ENCODE measurements at regions not wholly inside any gene's neighbourhood (a gene's known extent, or its start where the extent isn't known, plus 50 kb on each side); places are given as distances from the start of the nearest gene placed in this dataset.

DNA sequence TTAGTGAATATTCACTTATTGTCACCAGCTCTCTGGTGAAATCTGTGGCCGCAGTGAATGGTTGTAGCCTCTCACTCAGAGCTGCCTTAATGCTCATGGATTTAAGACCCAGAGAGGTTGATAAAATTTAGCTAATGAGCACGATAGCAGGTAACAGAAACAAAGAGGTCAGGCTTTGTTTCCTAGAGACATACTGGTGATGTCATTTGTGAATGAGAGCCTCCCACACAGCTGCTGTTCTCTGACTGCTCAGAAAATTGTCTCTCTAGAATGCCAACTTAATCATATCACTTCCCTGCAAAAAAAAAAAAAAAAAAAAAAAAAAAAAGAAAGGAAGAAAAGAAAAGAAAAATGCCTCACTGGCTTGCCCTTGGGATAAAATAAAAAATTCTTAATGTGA, 411.7 kb upstream of the MYT1L start:
- no peaks in the 10 kb centered on the region for H3K9me3 ChIP-seq (ENCODE audit: severe bottlenecking)
- H3K27me3 ChIP-seq (ENCODE audit: insufficient read depth, low read depth, severe bottlenecking) = no peaks in the 10 kb centered on the region
- TF ChIP-seq, protein P1, sequence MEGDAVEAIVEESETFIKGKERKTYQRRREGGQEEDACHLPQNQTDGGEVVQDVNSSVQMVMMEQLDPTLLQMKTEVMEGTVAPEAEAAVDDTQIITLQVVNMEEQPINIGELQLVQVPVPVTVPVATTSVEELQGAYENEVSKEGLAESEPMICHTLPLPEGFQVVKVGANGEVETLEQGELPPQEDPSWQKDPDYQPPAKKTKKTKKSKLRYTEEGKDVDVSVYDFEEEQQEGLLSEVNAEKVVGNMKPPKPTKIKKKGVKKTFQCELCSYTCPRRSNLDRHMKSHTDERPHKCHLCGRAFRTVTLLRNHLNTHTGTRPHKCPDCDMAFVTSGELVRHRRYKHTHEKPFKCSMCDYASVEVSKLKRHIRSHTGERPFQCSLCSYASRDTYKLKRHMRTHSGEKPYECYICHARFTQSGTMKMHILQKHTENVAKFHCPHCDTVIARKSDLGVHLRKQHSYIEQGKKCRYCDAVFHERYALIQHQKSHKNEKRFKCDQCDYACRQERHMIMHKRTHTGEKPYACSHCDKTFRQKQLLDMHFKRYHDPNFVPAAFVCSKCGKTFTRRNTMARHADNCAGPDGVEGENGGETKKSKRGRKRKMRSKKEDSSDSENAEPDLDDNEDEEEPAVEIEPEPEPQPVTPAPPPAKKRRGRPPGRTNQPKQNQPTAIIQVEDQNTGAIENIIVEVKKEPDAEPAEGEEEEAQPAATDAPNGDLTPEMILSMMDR (IDR thresholded peaks at IDR 0.05; ENCODE audit: low read depth, low read length) = no peak
- no peak overlapping the region for H3K27ac ChIP-seq
- DNase-seq = no peak
- no peak overlapping the region for H3K4me3 ChIP-seq (ENCODE audit: low read depth, low read length)
- H3K36me3 ChIP-seq = no peaks in the 10 kb centered on the region

DNA sequence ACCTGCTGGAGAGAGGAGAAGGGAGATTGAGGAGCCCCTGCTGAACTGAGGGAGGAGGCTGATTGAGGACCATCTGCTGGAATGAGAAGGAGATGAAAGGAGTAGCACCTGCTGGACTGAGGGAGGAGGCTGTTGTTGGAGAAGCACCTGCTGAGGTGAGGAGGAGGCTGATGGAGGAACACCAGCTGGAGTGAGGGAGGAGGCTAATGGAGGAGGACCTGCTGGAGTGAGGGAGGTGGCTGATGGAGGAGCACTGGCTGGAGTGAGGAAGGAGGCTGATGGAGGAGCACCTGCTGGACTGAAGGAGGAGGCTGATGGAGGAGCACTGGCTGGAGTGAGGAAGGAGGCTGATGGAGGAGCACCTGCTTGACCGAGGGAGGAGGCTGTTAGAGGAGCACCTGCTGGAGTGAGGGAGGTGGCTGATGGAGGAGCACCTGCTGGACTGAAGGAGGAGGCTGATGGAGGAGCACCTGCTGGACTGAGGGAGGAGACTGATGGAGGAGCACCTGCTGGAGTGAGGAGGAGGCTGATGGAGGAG, 409.2 kb upstream of the MYT1L start:
- Histone ChIP-seq H3K27ac (no peak overlapping the region), H3K36me3 (no peaks in the 10 kb centered on the region), H3K9me3 (ENCODE audit: severe bottlenecking) (no peaks in the 10 kb centered on the region), H3K27me3 (ENCODE audit: insufficient read depth, low read depth, severe bottlenecking) (no peaks in the 10 kb centered on the region), H3K4me3 (ENCODE audit: low read depth, low read length) (no peak overlapping the region)
- TF ChIP-seq, protein P1 (IDR thresholded peaks at IDR 0.05; ENCODE audit: low read depth, low read length) = no peak
- DNase-seq = no peak

DNA sequence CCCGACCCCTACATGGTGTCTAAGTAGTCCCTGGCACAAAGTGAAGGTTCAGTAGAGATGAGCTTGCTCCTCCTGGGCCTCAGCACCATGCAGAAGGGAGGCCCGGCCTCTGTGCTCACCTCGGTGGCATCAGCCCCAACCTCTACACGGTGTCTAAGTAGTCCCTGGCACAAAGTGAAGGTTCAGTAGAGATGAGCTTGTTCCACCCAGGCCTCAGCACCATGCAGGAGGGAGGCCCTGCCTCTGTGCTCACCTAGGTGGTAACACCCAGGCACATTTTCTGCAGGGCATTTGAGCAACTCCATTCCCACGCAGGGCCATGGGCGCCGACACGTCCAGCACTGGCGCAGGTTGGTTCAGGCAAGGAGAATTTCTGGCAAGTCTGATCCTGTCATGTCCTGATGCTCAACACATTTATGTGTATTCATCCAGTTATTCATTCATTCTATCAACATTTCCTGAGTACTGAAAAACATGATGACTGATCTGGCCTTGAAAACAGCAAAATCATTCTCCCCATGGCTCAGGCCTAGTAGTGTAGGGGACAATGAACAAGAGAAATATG, 408.2 kb upstream of the MYT1L start:
- Histone ChIP-seq H3K27ac (no peak overlapping the region), H3K36me3 (no peaks in the 10 kb centered on the region), H3K9me3 (ENCODE audit: severe bottlenecking) (no peaks in the 10 kb centered on the region), H3K27me3 (ENCODE audit: insufficient read depth, low read depth, severe bottlenecking) (no peaks in the 10 kb centered on the region), H3K4me3 (ENCODE audit: low read depth, low read length) (no peak overlapping the region)
- DNase-seq = no peak
- TF ChIP-seq, protein P1 (IDR thresholded peaks at IDR 0.05; ENCODE audit: low read depth, low read length) = no peak

DNA sequence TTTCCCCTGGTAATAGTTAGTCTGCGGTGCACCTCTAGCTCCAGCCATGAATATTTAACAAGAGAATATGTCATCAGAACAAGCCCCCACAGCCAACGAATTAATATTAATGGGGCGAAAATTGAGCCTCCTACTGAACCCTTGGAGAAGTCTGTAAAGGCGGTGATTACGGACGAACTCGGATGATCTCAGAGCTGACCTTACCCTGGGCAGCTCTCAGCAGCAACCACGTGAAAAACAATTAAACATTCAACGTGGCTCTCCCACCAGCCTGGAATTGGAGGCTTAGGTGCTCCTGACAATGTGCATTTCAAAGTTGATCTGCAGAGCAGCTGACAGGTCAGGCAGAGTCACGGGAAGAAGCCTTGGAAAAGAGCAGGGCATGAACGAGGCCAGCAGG, 407.6 kb upstream of the MYT1L start:
- H3K27ac ChIP-seq = no peak overlapping the region
- no peaks in the 10 kb centered on the region for H3K27me3 ChIP-seq (ENCODE audit: insufficient read depth, low read depth, severe bottlenecking)
- H3K4me3 ChIP-seq (ENCODE audit: low read depth, low read length) = no peak overlapping the region
- TF ChIP-seq, protein P1 (IDR thresholded peaks at IDR 0.05; ENCODE audit: low read depth, low read length) = no peak
- no peak for DNase-seq
- H3K9me3 ChIP-seq (ENCODE audit: severe bottlenecking) = no peaks in the 10 kb centered on the region
- H3K36me3 ChIP-seq = no peaks in the 10 kb centered on the region

DNA sequence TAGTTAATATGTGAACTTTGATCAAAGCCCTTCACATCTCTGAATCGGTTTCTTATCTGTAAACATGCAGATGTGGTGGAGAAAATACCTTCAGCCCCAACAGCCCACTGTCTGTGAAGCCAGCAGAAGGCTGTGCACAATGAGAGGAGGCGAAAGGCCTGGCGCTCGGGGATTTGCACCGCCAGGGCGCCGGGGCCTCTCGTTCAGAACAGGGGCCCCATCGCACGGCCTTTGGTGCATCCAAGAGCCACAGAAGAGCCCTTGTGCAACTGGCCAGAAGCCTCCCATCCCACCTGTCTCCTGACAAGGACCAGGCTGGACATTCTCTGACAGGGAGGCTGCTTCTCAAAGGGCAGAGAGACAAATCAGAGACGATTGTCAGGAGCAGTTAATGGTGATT, 407.2 kb upstream of the MYT1L start:
- DNase-seq = no peak
- Histone ChIP-seq H3K27me3 (ENCODE audit: insufficient read depth, low read depth, severe bottlenecking) (no peaks in the 10 kb centered on the region), H3K9me3 (ENCODE audit: severe bottlenecking) (no peaks in the 10 kb centered on the region), H3K27ac (no peak overlapping the region), H3K36me3 (no peaks in the 10 kb centered on the region), H3K4me3 (ENCODE audit: low read depth, low read length) (no peak overlapping the region)
- TF ChIP-seq, protein P1 (IDR thresholded peaks at IDR 0.05; ENCODE audit: low read depth, low read length) = no peak

DNA sequence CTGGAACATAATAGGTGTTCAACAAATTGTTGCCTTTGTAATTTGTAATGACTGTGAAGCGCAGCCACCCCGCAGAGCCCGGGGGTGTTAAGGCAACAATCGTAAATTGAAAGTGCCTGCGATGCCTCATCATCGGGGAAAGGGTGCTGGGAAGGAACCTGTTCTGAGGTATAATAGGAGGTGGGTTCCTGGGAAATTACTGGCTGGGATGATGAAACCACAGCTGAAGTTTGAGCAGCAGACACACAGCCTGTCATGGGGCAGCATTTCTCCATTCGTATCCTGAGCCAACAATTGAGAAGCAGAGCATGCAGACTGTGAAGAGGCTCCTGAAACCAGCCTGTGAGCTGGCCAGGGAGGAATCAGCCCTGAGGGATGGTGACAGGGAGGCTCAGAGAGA, 404.0 kb upstream of the MYT1L start:
- Histone ChIP-seq H3K36me3 (no peaks in the 10 kb centered on the region), H3K9me3 (ENCODE audit: severe bottlenecking) (no peaks in the 10 kb centered on the region), H3K27me3 (ENCODE audit: insufficient read depth, low read depth, severe bottlenecking) (no peaks in the 10 kb centered on the region), H3K27ac (no peak overlapping the region), H3K4me3 (ENCODE audit: low read depth, low read length) (no peak overlapping the region)
- TF ChIP-seq, protein P1 (IDR thresholded peaks at IDR 0.05; ENCODE audit: low read depth, low read length) = no peak
- DNase-seq = no peak

All from WERI-Rb-1 (cell line).